Brain microvascular endothelial cell (primary cell): ENCODE measurements at regions not wholly inside any gene's neighbourhood (a gene's known extent, or its start where the extent isn't known, plus 50 kb on each side); places are given as distances from the start of the nearest gene placed in this dataset.

ENCODE experiments used
- DNase-seq: peaks from one replicate; pipeline ENCODE4 v3.0.0-alpha.2; 2020
- H3K27ac ChIP-seq: fragments of 250-450 bp; sonication (Bioruptor Pico); 2 replicates; pipeline ENCODE4 v1.5.1; 2020; ENCODE audit warnings: mild to moderate bottlenecking, moderate library complexity
- H3K27me3 ChIP-seq: fragments of 250-450 bp; sonication (Bioruptor Pico); replicated peaks from 2 replicates; pipeline ENCODE4 v1.5.1; 2020; ENCODE audit warnings: mild to moderate bottlenecking
- H3K36me3 ChIP-seq: fragments of 250-450 bp; sonication (Bioruptor Pico); replicated peaks from 2 replicates; pipeline ENCODE4 v1.5.1; 2020; ENCODE audit warnings: mild to moderate bottlenecking
- H3K4me3 ChIP-seq: 2 replicates; pipeline ENCODE4 v1.5.1; 2011; ENCODE audit warnings: low read depth, mild to moderate bottlenecking, control low read depth, low read length, moderate library complexity
- in situ Hi-C: cut with HindIII; loops from 2 replicates; pipeline ENCODE4 v1.10.0; 2017; ENCODE audit warnings: low sequenced_read_pairs, low pct_ligation_motif_present
- TF ChIP-seq, protein P1 (sequence below): IDR thresholded peaks from 2 replicates; pipeline ENCODE4 v1.5.1; 2011; ENCODE audit warnings: low read depth, mild to moderate bottlenecking, moderate library complexity, low read length, control low read depth, inconsistent platforms; ENCODE audit errors: missing control alignments

GRCh38 chr1:106022312-106022902 lies 1034.1 kb upstream of the PRMT6 start:
- no peak for DNase-seq
- Histone ChIP-seq H3K36me3 (no peaks in the 10 kb centered on the region), H3K4me3 (no peak overlapping the region), H3K27ac (no peak overlapping the region), H3K27me3 (no peaks in the 10 kb centered on the region)
- in situ Hi-C loops = no loop called here
- TF ChIP-seq, protein P1, sequence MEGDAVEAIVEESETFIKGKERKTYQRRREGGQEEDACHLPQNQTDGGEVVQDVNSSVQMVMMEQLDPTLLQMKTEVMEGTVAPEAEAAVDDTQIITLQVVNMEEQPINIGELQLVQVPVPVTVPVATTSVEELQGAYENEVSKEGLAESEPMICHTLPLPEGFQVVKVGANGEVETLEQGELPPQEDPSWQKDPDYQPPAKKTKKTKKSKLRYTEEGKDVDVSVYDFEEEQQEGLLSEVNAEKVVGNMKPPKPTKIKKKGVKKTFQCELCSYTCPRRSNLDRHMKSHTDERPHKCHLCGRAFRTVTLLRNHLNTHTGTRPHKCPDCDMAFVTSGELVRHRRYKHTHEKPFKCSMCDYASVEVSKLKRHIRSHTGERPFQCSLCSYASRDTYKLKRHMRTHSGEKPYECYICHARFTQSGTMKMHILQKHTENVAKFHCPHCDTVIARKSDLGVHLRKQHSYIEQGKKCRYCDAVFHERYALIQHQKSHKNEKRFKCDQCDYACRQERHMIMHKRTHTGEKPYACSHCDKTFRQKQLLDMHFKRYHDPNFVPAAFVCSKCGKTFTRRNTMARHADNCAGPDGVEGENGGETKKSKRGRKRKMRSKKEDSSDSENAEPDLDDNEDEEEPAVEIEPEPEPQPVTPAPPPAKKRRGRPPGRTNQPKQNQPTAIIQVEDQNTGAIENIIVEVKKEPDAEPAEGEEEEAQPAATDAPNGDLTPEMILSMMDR = no peak

DNA sequence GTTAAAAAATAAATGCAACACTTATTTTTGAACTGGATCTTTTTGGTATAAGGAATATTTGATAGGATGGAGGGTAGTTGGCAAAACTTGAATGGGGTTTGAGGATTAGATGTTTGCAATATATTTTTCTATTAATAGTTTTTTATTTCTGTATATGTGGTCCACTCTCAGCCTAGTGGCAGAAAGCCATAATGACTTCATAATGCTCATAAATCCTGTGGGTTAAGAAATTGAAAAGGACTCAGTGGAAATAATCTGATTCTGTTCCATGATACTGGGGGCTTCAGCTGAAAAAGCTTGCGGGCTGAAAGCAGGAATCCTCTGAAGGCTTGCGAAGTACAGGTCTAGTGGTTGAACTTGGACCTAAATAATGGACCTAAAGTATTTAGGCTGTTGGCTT lies 1028.6 kb upstream of the PRMT6 start:
- H3K27ac ChIP-seq = no peak overlapping the region
- no peak overlapping the region for H3K4me3 ChIP-seq
- H3K36me3 ChIP-seq = no peaks in the 10 kb centered on the region
- in situ Hi-C loops = no loop called here
- DNase-seq = no peak
- TF ChIP-seq, protein P1 = peak; percentile 1
- no peaks in the 10 kb centered on the region for H3K27me3 ChIP-seq

GRCh38 chr1:106037526-106037925 lies 1018.9 kb upstream of the PRMT6 start:
- no peak for DNase-seq
- H3K27ac ChIP-seq = no peak overlapping the region
- in situ Hi-C loops = no loop called here
- H3K27me3 ChIP-seq = no peaks in the 10 kb centered on the region
- TF ChIP-seq, protein P1 = no peak
- no peaks in the 10 kb centered on the region for H3K36me3 ChIP-seq
- no peak overlapping the region for H3K4me3 ChIP-seq

GRCh38 chr1:106038260-106038659 lies 1018.2 kb upstream of the PRMT6 start:
- in situ Hi-C loops = no loop called here
- TF ChIP-seq, protein P1 = no peak
- no peak overlapping the region for H3K4me3 ChIP-seq

GRCh38 chr1:106043971-106044370 lies 1012.5 kb upstream of the PRMT6 start:
- H3K27ac ChIP-seq = no peak overlapping the region
- no peaks in the 10 kb centered on the region for H3K27me3 ChIP-seq
- no peak for DNase-seq
- in situ Hi-C loops = no loop called here
- H3K36me3 ChIP-seq = no peaks in the 10 kb centered on the region
- TF ChIP-seq, protein P1 = no peak
- H3K4me3 ChIP-seq = no peak overlapping the region

More at GRCh38 chr1:106038260-106038659, 1018.2 kb upstream of the PRMT6 start:
- Histone ChIP-seq H3K27ac (no peak overlapping the region), H3K27me3 (no peaks in the 10 kb centered on the region), H3K36me3 (no peaks in the 10 kb centered on the region)
- no peak for DNase-seq

GRCh38 chr1:106047210-106047609 lies 1009.3 kb upstream of the PRMT6 start:
- in situ Hi-C loops = no loop called here
- Histone ChIP-seq H3K27me3 (no peaks in the 10 kb centered on the region), H3K4me3 (no peak overlapping the region), H3K27ac (no peak overlapping the region), H3K36me3 (no peaks in the 10 kb centered on the region)
- DNase-seq = no peak
- TF ChIP-seq, protein P1 = no peak
